ENCODE measurements at regions not wholly inside any gene's neighbourhood (a gene's known extent, or its start where the extent isn't known, plus 50 kb on each side); places are given as distances from the start of the nearest gene placed in this dataset.

GRCh38 chr11:95469258-95469657 is 238.3 kb upstream of the SESN3 start:
- TF ChIP-seq POLR2A (IDR thresholded peaks at IDR 0.05) (no peak), CTCF (IDR thresholded peaks at IDR 0.05) (no peak)
